HCT116 (cell line): ENCODE measurements at regions not wholly inside any gene's neighbourhood (a gene's known extent, or its start where the extent isn't known, plus 50 kb on each side); places are given as distances from the start of the nearest gene placed in this dataset.

Source experiments
- ATAC-seq: fragments of 200-7000 bp; cut with Tn5 transposase; 2 replicates; pipeline ENCODE4 v1.9.1; 2020; ENCODE audit warnings: mild to moderate bottlenecking, moderate library complexity
- BruUV-seq: library from RNA; stranded (reverse); fragments of 400-500 nt; replicated peaks from 2 replicates; lab custom pipeline; 2021; lab: Mats Ljungman, UMichigan
- CTCF ChIA-PET: fragments of 300-600 bp; sonication (Branson Sonifier 250); formaldehyde crosslinking; loops from one replicate; lab custom pipeline; 2021; ENCODE audit warnings: antibody characterized with exemption; lab: Charles Lee
- POLR2A ChIA-PET: fragments of 300-600, 350-600 bp; sonication (Branson Sonifier 250); formaldehyde crosslinking; loops from one replicate; lab custom pipeline; 2021; ENCODE audit warnings: antibody characterized with exemption; lab: Charles Lee
- RAD21 ChIA-PET, 2 experiments: fragments of 300-600 bp; sonication (Branson Sonifier 250); formaldehyde crosslinking; loops; one replicate each; lab custom pipeline; 2023; ENCODE audit warnings: low total read pairs in 2 of 2; ENCODE audit not compliant: uncharacterized antibody in 2 of 2, unreplicated experiment in 2 of 2, low non-redundant PET in 1 of 2; lab: Charles Lee
- DNase-seq: peaks from one replicate; pipeline ENCODE4 v3.0.0-alpha.2; 2010; ENCODE audit warnings: low read depth, low spot score
- H2AFZ ChIP-seq: fragments of 200-600 bp; shearing (Covaris generic), sonication (generic); 2 replicates; pipeline ENCODE4 v1.6.1; 2017; ENCODE audit warnings: low read depth, mixed run types, mixed read lengths, antibody characterized with exemption, low read length; ENCODE audit not compliant: poor library complexity, severe bottlenecking
- H3K27ac ChIP-seq: 2 replicates; pipeline ENCODE4 v1.5.1; 2012; ENCODE audit warnings: low read depth, low read length
- H3K27me3 ChIP-seq: fragments of 200-600 bp; sonication (generic); 2 replicates; pipeline ENCODE4 v1.6.1; 2016; ENCODE audit warnings: mixed run types, low read length, mixed read lengths; ENCODE audit not compliant: insufficient read depth
- H3K36me3 ChIP-seq, 2 experiments: fragments of 200-500 bp in 1 of 2; fragments of 200-600 bp in 1 of 2; sonication (Bioruptor generic) in 1 of 2; sonication (generic) in 1 of 2; 2 replicates each; pipeline versions ENCODE4 v1.5.1 to v1.6.1; 2014 to 2016; ENCODE audit warnings: low read length in 2 of 2, inconsistent platforms in 1 of 2, mixed read lengths in 1 of 2, mixed run types in 1 of 2; ENCODE audit not compliant: insufficient read depth in 2 of 2, control insufficient read depth in 1 of 2
- H3K4me1 ChIP-seq, 2 experiments: fragments of 200-600 bp in 1 of 2; sonication (generic) in 1 of 2; 2 replicates each; pipeline versions ENCODE4 v1.5.1 to v1.6.1; 2012 to 2017; ENCODE audit warnings: low read length in 2 of 2, inconsistent platforms in 1 of 2, mild to moderate bottlenecking in 1 of 2, mixed read lengths in 1 of 2, mixed run types in 1 of 2, moderate library complexity in 1 of 2; ENCODE audit not compliant: insufficient read depth in 2 of 2, control insufficient read depth in 1 of 2
- H3K4me2 ChIP-seq: fragments of 200-600 bp; sonication (generic); 2 replicates; pipeline ENCODE4 v1.6.1; 2017; ENCODE audit warnings: mixed run types, low read length, mixed read lengths
- H3K4me3 ChIP-seq, 2 experiments: fragments of 200-600 bp in 1 of 2; sonication (generic) in 1 of 2; replicated peaks in 1 of 2; 2 replicates each; pipeline ENCODE4 v1.5.1; 2011 to 2016; ENCODE audit warnings: low read length in 2 of 2, control low read depth in 1 of 2, low read depth in 1 of 2, mild to moderate bottlenecking in 1 of 2, mixed read lengths in 1 of 2, mixed run types in 1 of 2
- H3K79me2 ChIP-seq: fragments of 200-600 bp; sonication (generic); 2 replicates; pipeline ENCODE4 v1.6.1; 2017; ENCODE audit warnings: mild to moderate bottlenecking, mixed run types, low read length, moderate library complexity, mixed read lengths; ENCODE audit not compliant: insufficient read depth
- H3K9ac ChIP-seq: fragments of 200-600 bp; sonication (generic); 2 replicates; pipeline ENCODE4 v1.6.1; 2016; ENCODE audit warnings: low read length, mixed read lengths
- H3K9me2 ChIP-seq: fragments of 200-600 bp; sonication (generic), shearing (Covaris generic); 2 replicates; pipeline ENCODE4 v1.6.1; 2017; ENCODE audit warnings: mixed run types, mild to moderate bottlenecking, moderate library complexity; ENCODE audit not compliant: insufficient read depth
- H3K9me3 ChIP-seq, 2 experiments: fragments of 200-500 bp in 1 of 2; fragments of 200-600 bp in 1 of 2; sonication (Bioruptor generic) in 1 of 2; sonication (generic) in 1 of 2; 2 replicates each; pipeline ENCODE4 v1.6.1; 2014 to 2017; ENCODE audit warnings: low read length in 2 of 2, mixed read lengths in 2 of 2, inconsistent platforms in 1 of 2, low read depth in 1 of 2, mild to moderate bottlenecking in 1 of 2, mixed run types in 1 of 2, moderate library complexity in 1 of 2; ENCODE audit not compliant: control insufficient read depth in 1 of 2, insufficient read depth in 1 of 2
- H4K20me1 ChIP-seq: fragments of 200-600 bp; sonication (generic), shearing (Covaris generic); 2 replicates; pipeline ENCODE4 v1.6.1; 2017; ENCODE audit warnings: mixed run types, mild to moderate bottlenecking, moderate library complexity; ENCODE audit not compliant: insufficient read depth
- ATF3 ChIP-seq: IDR thresholded peaks from 2 replicates; pipeline ENCODE4 v1.6.1; 2012
- CBX3 ChIP-seq: IDR thresholded peaks from 2 replicates; pipeline ENCODE4 v1.6.1; 2012; ENCODE audit warnings: low read depth
- CEBPB ChIP-seq: IDR thresholded peaks from 2 replicates; pipeline ENCODE4 v1.6.1; 2012; ENCODE audit warnings: low read depth
- CTCF ChIP-seq, 3 experiments: fragments of 200-600 bp in 1 of 3; sonication (generic) in 1 of 3; IDR thresholded peaks in 2 of 3; conservative IDR thresholded peaks in 1 of 3; 2 replicates each; pipeline ENCODE4 v1.5.1; 2012 to 2017; ENCODE audit warnings: low read depth in 2 of 3, low read length in 2 of 3, antibody characterized with exemption in 1 of 3, borderline replicate concordance in 1 of 3, control low read depth in 1 of 3, mild to moderate bottlenecking in 1 of 3, mixed read lengths in 1 of 3, mixed run types in 1 of 3, moderate library complexity in 1 of 3; ENCODE audit not compliant: insufficient read depth in 1 of 3
- EGR1 ChIP-seq: IDR thresholded peaks from 2 replicates; pipeline ENCODE4 v1.6.1; 2012; ENCODE audit warnings: low read depth
- ELF1 ChIP-seq: IDR thresholded peaks from 2 replicates; pipeline ENCODE4 v1.6.1; 2012; ENCODE audit warnings: low read depth, borderline replicate concordance
- EZH2phosphoT487 ChIP-seq: fragments of 200-600 bp; IDR thresholded peaks from 2 replicates; pipeline ENCODE4 v1.6.1; 2018; ENCODE audit warnings: antibody characterized with exemption, borderline replicate concordance
- FOSL1 ChIP-seq: IDR thresholded peaks from 2 replicates; pipeline ENCODE4 v1.6.1; 2012; ENCODE audit warnings: low read depth
- JUND ChIP-seq: IDR thresholded peaks from 2 replicates; pipeline ENCODE4 v1.6.1; 2012
- TCF7L2 ChIP-seq: IDR thresholded peaks from 2 replicates; pipeline ENCODE4 v1.7.0; 2011; ENCODE audit warnings: borderline replicate concordance, inconsistent platforms; ENCODE audit not compliant: insufficient read depth, insufficient read length; ENCODE audit errors: extremely low read depth
- ZBTB33 ChIP-seq: IDR thresholded peaks from 2 replicates; pipeline ENCODE4 v1.6.1; 2011; ENCODE audit warnings: mild to moderate bottlenecking, low read length, moderate library complexity; ENCODE audit not compliant: insufficient replicate concordance; ENCODE audit errors: extremely low read depth
- ZNF274 ChIP-seq: fragments of 200-500 bp; sonication (Bioruptor generic); IDR thresholded peaks from 2 replicates; pipeline ENCODE4 v1.6.1; 2014; ENCODE audit warnings: mild to moderate bottlenecking, low read depth, low read length, inconsistent platforms
- intact Hi-C: fragments of 100-400 bp; cut with micrococcal nuclease; formaldehyde crosslinking; loops from 2 replicates; pipeline ENCODE4 v1.10.0; 2022

- no peak for TF ChIP-seq ELF1
- no peak for TF ChIP-seq JUND
- TF ChIP-seq ATF3, result no peak
- no peak for TF ChIP-seq EGR1
- no peak for TF ChIP-seq FOSL1
Observed at GRCh38 chr2:71830497-71831192, 317.0 kb downstream of the CYP26B1 start (continued).

- TF ChIP-seq ZBTB33 (no peak), CTCF (IDR thresholded peaks at IDR 0.05 in 2 of 3, conservative IDR thresholded peaks at IDR 0.05 in 1 of 3; ENCODE audit: borderline replicate concordance in 1 of 3, insufficient read depth in 1 of 3, low read depth in 2 of 3, low read length in 2 of 3) (no peak), CEBPB (no peak), ZNF274 (no peak), EZH2phosphoT487 (no peak), CBX3 (no peak), ATF3 (no peak), TCF7L2 (no peak)
- no peaks in the 10 kb centered on the region for H3K9me2 ChIP-seq
- H3K36me3 ChIP-seq, result no peaks in the 10 kb centered on the region
- intact Hi-C loops, result no loop called here
- CTCF ChIA-PET, result no interaction called here
- H3K9me3 ChIP-seq, result no peaks in the 10 kb centered on the region
- H3K9ac ChIP-seq, result no peak overlapping the region
- H2AFZ ChIP-seq, result no peak overlapping the region
- BruUV-seq, result no TSS peak
- no peak for ATAC-seq
- H4K20me1 ChIP-seq, result no peaks in the 10 kb centered on the region
- H3K4me1 ChIP-seq, result peaks cover 0 to 20% of the 10 kb centered on the region in 2 experiments; a peak in 2 of 4 replicates
- H3K4me2 ChIP-seq, result no peak overlapping the region
- H3K27me3 ChIP-seq, result no peaks in the 10 kb centered on the region
- POLR2A ChIA-PET, result no interaction called here
- RAD21 ChIA-PET, result no interaction called here
- H3K4me3 ChIP-seq, result no peak overlapping the region
- no peak for DNase-seq
- no peaks in the 10 kb centered on the region for H3K79me2 ChIP-seq
- no peak overlapping the region for H3K27ac ChIP-seq
Observed at GRCh38 chr2:71829008-71829407, 318.7 kb downstream of the CYP26B1 start.
